Stimulated activated CD8-positive, alpha-beta memory T cell treated with anti-CD3 and anti-CD28 coated beads, Interleukin-7, amount 100 ng/mL, for 48 hours (primary cell): ENCODE measurements at regions not wholly inside any gene's neighbourhood (a gene's known extent, or its start where the extent isn't known, plus 50 kb on each side); places are given as distances from the start of the nearest gene placed in this dataset.
"Not testable (repeated sequence)": the region's sequence is repeated elsewhere in the genome, so short reads cannot be mapped to it uniquely, and the experiment has no call there.

Source experiments
- DNase-seq, 2 donors: peaks; one replicate each; pipeline ENCODE4 v3.0.0-alpha.2; 2020; ENCODE audit warnings: low read depth in 1 of 2; ENCODE audit errors: extremely low read depth in 1 of 2

- no peak for DNase-seq
Measured at GRCh38 chr5:124622851-124623250, 123.6 kb downstream of the ZNF608 start.

- no peak for DNase-seq
Measured at GRCh38 chr5:124621279-124621678, 125.2 kb downstream of the ZNF608 start.

GRCh38 chr5:124620743-124621142, 125.7 kb downstream of the ZNF608 start:
- DNase-seq: no peak

GRCh38 chr5:124619121-124619520, 127.3 kb downstream of the ZNF608 start:
- DNase-seq: no peak

- no peak for DNase-seq
Measured at GRCh38 chr5:124617787-124618186, 128.7 kb downstream of the ZNF608 start.

GRCh38 chr5:124614836-124615385, 131.5 kb downstream of the ZNF608 start:
- DNase-seq: no peak

GRCh38 chr5:124614105-124614504, 132.3 kb downstream of the ZNF608 start:
- DNase-seq: no peak

- no peak for DNase-seq
Measured at GRCh38 chr5:124613273-124613953, 133.0 kb downstream of the ZNF608 start.

GRCh38 chr5:124612023-124612422, 134.4 kb downstream of the ZNF608 start:
- no peak for DNase-seq

GRCh38 chr5:124611262-124611661, 135.2 kb downstream of the ZNF608 start:
- not testable (repeated sequence) for DNase-seq

GRCh38 chr5:124609685-124610084, 136.8 kb downstream of the ZNF608 start:
- not testable (repeated sequence) for DNase-seq

GRCh38 chr5:124606543-124606942, 139.9 kb downstream of the ZNF608 start:
- no peak for DNase-seq

GRCh38 chr5:124606093-124606492, 140.3 kb downstream of the ZNF608 start:
- DNase-seq: no peak

- no peak for DNase-seq
Measured at GRCh38 chr5:124605541-124605940, 140.9 kb downstream of the ZNF608 start.

- DNase-seq: no peak
Measured at GRCh38 chr5:124604419-124604818, 142.0 kb downstream of the ZNF608 start.

GRCh38 chr5:124602925-124603650, 143.4 kb downstream of the ZNF608 start:
- no peak for DNase-seq

GRCh38 chr5:124599028-124599973, 147.1 kb downstream of the ZNF608 start:
- no peak for DNase-seq

- no peak for DNase-seq
Measured at GRCh38 chr5:124596595-124597421, 149.6 kb downstream of the ZNF608 start.

- no peak for DNase-seq
Measured at GRCh38 chr5:124593952-124594351, 152.5 kb downstream of the ZNF608 start.

- no peak for DNase-seq
Measured at GRCh38 chr5:124592891-124593290, 153.5 kb downstream of the ZNF608 start.
